CD1c-positive myeloid dendritic cell (primary cell): ENCODE measurements at regions not wholly inside any gene's neighbourhood (a gene's known extent, or its start where the extent isn't known, plus 50 kb on each side); places are given as distances from the start of the nearest gene placed in this dataset.
"Not testable (repeated sequence)": the region's sequence is repeated elsewhere in the genome, so short reads cannot be mapped to it uniquely, and the experiment has no call there.

Experiments
- DNase-seq: peaks from one replicate; pipeline ENCODE4 v3.0.0-alpha.2; 2016; ENCODE audit errors: extremely low spot score

DNA sequence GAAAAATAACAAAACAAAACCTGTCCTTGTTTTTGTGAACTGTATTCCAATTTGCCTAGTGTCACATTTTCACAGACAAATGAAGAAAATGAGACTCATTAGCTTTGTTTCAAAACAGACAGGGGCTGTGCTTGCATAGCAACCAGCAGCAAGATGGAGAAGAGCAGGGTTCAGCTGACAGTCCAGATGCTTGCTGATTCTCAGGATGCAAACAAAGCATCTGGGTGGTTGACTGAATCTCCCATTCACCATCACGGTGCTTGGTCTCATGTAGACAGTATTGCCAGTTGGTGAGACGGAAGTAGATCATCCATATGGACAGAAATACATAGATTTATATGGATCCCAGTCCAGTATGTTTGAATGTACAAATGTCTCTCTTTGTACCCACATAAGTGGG, 326.8 kb downstream of the CCDC85A start:
- no peak for DNase-seq

DNA sequence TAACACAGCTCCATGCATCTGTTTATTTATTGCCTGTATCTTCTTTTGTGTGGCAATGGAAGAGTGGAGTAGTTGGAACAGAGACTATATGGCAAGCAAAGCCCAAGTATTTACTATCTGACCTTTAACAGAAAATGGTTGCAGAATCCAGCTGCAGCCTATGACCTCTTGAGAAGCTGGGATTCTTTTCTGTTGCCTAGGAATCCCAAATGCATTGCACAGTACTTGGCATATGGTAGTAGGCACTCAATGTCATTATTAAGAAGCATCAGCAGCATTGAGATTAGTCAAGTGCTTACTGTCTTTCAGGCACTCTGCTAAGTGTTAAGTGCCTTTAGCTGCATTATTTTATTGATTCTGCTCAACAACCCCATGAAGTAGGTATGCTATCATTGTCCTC, 331.6 kb downstream of the CCDC85A start:
- no peak for DNase-seq

DNA sequence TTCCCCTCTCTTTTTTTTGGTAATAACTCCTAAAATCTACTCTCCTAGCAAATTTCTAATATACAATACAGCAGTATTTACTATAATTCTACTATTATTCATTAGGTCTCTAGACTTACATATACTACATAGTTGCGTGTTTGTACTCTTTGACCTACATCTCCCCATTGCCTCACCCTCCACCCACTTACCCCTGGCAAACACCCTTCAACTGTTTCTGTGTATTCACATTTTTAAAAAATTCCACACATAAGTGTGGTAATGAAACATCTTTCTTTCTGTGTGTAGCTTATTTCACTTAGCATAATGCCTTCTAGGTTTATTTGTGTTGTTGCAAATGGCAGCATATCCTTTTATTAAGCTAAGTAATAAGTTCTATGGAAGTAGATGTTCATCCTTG, 336.0 kb downstream of the CCDC85A start:
- no peak for DNase-seq

DNA sequence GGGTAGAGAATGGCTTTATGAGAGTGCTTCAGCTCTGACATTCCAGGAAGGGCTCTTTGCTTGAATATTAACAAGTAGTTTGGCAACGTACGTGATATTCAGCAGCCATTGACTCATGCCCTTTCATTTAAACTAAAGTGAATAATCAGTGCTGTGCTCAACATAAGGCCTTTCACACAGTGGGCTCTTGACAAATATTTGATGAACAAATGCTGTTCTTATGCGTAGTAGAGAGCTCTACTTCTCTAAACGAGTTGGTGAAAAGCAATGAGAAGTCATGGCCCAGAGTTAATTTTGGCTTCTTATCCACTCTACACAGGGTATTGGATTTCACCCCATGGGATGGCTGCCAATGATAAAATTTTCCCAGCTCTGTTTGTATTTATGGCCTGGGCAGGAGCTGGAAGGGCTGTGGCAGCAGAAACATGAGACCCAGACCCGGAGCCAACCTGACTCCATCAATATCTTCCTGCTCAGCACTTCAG, 338.9 kb downstream of the CCDC85A start:
- DNase-seq = no peak

DNA sequence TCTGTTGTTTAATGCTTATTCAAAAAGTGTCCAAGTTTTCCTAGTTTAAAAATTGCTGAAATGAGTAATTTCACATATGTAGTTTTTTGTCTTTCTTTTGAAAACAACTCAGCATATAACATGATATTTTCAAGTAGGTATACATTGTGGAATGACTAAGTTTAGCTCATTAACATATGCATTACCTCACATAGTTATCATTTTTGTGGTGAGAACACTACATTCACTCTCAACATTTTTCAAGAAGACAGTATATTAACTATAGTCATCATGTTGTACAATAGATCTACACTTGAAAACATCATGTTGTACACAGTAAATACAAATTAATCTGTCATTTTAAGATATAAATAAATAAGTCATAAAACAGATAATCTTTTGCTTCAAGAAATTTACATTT, 340.0 kb downstream of the CCDC85A start:
- DNase-seq = no peak

DNA sequence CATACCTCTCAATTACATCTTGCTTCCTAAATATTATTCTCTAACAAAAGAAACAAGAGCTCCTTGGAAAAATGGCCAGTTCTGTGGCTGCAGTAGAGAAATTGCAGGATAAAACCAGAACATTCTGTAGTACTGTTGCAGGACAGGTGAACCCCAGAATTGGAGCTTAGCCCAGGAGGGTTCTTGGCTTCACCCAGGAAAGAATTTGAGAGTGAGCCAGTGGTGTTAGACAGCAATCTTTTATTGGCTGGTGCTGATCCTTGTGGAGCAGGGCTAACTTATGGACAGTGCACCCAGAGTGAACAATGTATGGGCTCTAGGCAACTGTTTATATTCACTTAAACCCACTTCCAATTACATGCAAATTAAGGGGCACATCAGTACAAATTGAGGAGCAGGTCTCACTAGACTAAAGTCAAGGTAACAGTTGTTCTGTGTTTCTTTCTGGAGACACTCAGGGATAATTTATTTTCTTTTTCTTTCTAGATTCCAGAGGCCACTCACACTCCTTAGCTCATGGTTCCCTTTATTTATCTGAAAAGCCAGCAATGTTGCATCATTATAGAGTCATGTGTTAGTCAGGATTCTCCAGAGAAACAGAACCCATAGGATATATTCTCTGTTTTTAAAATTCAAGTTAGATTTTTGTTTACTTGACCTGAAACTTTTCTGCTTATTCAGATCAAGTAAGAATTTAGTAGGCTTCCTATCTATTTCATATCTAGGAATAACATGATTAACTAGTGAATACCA, 348.1 kb downstream of the CCDC85A start:
- no peak for DNase-seq

DNA sequence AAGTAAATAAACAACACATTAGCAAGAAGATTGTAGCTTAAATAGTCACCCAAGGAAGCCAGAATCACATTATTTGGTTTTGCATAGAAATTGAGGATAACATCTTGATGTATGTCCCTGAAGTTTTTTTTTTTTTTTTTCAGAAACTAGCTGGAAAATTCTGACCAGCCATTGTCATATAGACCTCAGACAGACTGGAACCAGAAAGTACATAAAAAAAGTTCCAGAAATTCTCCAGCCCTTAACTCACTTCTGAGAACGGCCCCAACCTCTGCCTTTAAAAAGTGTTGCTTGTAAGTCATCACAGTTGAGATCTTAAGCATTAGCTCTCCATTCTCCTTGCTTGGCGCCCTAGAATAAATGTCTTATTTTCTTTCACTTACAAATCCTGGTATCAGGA, 350.5 kb downstream of the CCDC85A start:
- no peak for DNase-seq

DNA sequence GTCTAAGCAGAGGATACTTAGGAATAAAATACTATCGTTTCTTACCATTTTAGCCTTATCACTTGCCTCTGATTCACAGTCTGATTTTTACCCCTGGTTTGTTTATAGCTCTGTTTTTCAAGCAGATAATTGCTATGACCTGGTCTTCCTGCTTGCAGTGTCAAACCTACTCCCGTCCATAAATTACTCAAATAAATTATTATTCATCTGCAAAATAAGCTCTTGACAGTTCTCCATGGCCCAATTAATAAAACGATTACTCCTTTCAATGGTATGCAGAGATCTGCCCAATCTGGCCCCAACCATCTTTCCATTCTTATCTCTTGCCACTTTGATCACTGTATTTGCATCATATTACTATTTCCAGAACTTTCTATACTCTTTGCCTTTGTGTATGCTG, 354.0 kb downstream of the CCDC85A start:
- no peak for DNase-seq

DNA sequence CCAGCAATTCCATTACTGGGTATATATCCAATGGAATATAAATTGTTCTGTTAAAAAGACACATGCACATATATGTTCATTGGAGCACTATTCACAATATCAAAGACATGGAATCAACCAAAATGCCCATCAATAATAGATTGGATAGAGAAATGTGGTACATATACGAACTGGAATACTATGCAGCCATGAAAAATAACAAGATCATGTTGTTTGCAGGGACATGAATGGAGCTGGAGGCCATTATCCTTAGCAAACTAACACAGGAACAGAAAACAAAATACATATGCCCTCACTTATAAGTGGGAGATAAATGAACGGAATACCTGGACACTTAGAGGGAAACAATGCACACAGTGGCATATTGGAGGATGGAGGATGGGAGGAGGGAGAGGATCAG, 355.8 kb downstream of the CCDC85A start:
- no peak for DNase-seq

DNA sequence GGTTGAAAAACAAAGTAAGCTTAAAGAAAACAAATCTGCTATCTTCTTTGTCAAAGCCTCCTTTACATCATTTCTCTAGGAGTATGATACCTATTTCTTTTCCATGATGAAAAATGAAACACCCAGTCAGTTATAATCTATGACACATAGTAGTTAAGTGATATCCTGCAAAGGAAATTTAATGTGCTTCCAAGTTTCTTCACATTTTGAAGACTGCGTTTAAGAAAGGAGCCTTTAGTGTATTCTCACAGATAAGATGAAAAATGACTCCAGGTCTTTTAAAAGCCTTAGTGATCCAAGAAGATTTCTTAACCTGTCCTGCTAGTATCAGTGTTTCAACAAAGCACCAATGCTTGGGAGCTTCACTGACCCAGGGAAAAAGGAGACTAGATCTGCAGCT, 356.7 kb downstream of the CCDC85A start:
- no peak for DNase-seq

DNA sequence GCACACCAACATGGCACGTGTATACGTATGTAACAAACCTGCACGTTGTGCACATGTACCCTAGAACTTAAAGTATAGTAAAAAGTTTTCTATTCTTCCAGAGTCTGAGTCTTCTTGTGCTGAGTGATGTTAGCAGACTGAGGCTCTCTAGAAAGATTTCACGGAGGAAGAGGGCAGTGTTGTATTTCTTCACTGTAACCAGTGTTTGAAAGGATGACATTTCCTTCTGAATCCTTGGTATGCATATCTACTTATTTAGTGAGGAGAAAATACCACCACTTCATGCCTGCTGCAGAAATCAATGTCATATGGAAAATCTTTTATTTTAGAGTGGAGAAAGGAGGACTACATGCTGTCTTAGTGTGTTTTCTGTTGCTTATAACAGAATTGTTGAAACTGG, 357.1 kb downstream of the CCDC85A start:
- DNase-seq = no peak

DNA sequence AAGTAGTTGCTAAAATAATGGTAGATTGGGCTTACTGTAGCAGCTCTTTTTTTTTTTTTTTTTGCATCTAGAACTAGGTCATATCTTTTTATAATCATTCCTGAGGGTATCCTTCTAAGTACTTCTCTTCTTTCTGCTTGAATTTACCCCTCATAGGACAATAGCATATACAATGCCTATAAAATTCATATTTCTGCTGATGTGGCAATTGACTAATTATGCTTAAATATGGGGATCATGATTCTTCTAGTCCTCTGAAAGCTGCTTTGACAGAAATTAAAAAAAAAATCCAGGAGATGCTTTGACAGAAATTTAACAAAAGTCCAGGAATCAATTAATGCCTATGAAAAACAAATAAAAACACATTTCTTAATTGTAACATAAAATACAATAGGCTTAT, 358.4 kb downstream of the CCDC85A start:
- no peak for DNase-seq

DNA sequence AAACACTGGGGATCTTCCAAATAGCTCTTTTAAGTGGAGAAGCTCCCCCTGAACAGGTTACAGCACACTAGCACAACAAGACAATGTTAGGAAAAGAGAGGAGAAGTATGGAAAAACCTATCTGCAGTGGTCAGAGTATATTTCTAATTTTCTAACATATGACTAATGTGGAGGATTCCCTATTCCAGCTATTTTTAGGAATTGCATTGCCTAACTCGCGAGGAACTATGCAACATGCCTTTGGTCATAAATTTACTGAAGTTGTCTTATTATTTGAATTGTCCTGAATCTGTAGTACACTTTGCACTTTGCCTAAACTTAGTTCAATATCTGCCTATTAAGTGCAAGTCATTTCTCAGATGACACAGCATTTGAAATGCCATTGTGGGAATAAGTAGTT, 381.4 kb downstream of the CCDC85A start:
- DNase-seq = no peak

DNA sequence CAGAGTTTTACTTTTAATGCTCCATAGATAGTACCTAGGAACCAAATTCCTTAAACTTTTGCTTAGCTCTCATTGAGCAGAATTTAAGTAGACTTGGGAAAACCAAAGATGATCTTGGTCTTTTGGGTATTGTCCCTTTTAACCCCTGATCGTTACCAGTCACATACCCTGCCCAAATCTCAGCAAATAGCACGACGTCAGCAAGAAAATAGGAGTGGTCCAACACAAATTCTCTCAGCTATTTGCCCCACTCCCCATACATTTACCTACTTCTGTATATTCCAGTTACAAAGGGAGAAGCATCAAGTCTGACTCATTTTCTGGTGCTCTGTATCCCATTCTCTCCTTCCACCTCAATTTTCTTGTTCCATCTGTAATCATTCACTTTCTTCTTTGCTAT, 387.3 kb downstream of the CCDC85A start:
- DNase-seq = no peak

DNA sequence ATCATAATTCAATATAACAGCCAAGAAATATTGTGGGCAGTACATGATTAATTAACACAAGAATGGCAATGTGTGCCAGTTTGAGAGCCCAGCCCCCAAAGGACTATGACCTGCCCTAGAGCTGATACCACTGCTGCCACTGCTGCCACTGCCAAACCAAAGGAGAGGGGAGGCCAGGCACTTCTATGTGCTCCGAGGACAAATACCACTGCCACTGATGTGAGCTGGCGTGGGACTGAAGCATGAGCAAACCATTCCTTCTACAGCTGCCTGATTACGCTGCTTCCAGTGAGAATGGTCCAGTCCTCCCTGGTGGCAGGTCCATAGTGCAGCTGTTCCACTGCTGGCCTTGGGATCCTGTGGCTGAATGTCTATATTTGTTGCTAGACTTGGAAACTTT, 392.2 kb downstream of the CCDC85A start:
- no peak for DNase-seq

DNA sequence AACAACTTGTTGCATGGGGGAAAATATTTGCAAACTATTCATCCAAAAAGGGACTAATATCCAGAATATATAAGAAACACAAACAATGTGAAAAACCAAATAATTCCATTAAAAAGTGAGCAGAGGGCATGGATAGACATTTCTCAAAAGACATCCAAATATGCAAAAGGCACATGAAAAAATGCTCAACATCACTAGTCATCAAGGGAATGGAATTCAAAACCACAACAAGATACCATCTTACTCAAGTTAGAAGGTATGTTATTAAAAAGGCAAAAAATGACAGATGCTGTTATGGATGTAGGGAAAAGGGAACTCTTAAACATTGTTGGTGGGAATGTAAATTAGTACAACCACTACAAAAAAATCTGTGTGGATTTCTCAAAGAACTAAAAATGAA, 396.5 kb downstream of the CCDC85A start:
- DNase-seq = no peak

DNA sequence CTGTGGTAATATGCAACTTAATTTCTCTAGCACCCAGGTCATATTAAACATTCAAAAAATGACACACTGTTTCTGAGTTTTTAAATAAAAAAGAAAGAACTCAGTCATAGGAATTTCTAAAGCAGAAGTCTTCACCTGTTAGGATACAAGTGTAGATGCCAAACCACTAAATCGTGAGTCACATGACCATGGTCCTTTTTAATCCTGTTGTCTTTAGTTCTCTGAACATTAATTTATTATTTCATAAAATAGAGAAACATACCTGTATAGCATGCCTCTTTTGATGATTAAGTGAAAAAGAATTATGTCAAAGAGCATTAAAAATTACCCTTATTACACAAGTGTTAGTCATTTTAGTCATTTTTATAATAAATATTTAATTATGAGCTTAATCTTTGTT, 398.8 kb downstream of the CCDC85A start:
- no peak for DNase-seq

DNA sequence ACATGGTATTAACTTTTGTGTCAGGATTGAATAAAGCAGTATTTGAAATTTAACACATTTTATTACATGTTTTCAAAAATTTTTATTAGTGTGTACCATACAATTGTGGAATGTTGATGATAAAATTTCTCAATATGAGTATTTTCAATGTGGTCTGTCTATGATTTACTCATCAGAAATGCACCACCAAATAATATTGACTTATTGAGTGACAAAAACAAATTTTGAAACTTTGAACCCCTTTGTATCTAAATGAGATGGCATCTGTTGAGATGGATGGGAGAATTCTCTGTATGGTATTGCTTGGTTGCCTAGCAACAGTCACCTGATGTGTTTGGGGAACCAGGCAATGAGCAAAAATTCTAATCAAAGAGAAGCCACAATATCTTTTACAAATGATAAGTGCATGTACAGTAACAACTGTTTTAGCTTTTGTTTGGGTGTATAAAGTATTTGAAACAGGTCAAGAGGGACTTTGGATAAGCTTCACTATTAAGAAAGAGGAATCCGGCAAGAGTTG, 400.1 kb downstream of the CCDC85A start:
- no peak for DNase-seq

DNA sequence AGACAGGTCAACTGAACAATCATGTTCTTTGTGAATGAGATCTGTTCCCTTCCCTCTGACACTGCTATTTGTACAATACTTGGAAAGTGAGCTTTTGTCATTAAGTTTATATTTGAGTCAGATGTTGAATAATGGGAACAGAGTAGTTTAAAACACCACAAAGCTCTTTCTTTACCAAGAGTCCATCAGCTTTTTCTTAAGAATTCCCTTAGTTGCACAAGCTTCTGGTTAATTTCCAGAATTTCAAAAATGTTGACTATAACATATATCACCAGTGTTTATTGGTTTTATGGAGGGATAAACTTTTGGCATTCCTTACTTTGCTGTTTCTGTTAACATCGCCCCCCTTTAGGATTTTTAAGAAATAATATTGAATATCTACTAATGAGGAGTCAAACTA, 403.7 kb downstream of the CCDC85A start:
- no peak for DNase-seq

DNA sequence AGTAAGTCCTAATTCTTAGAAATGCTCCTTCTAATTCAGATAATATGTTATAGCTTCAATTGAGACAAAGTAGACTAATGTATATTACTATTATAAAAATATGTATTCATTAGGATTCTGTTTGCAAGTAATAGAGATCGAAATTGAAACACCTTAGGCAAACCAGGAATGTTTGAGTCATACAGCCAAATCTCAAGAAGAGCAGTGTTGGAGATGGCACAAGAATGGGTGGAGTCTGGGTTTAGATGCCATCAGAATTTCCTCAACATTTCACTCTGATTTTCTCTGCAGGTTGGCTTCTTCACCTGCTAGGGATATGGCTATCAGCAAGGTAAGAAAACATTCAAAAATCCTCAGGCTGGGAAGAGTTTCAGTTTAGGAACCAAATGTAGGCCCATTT, 405.4 kb downstream of the CCDC85A start:
- DNase-seq = no peak

DNA sequence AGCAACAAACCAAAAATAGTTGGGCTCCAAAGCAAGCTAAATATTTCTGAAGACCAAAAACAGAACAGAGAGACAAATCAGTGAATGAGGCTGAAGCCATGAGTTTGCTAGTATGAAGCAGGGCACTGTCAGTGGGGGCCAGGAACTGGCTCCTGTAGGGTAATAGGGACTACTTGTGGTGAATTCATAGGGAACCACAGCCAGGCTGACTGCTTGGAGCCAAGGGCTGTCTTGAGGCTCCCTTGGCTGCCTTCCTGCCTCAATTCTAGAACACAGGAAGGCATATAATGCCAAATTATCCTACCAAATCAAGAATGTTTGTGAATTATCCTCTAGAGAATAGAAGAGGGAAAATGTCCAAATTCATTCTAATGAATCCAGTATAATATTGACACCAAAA, 406.0 kb downstream of the CCDC85A start:
- no peak for DNase-seq

DNA sequence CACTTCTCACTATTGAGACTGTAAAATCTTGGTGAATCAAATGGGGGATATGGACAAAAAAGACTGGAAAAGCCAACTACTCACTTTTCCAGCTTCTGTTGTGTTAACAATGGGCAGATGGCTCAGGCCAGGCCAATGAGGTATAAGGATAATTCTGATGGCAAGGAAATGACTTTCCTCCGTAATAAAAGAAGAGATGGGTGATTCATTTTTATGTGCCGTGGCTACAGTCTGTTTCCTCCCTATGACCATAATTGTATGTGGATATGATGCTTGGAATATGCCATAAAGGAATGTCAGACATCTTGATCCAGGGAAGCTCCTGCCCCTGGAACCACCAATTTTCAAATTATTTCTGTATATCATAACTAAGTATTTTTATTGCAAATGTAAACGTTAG, 406.8 kb downstream of the CCDC85A start:
- DNase-seq = no peak

DNA sequence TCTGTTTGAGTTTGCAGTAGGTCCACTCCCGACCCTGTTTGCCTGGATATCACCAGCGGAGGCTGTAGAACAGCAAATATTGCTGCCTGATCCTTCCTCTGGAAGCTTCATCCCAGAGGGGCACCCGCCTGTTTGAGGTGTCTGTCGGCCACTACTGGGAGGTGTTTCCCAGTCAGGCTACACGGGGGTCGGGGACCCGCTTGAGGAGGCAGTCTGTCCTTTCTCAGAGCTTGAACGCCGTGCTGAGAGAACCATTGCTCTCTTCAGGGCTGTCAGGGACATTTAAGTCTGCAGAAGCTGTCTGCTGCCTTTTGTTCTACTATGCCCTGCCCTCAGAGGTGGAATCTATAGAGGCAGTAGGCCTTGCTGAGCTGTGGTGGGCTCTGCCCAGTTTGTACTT, 422.3 kb downstream of the CCDC85A start:
- not testable (repeated sequence) for DNase-seq

DNA sequence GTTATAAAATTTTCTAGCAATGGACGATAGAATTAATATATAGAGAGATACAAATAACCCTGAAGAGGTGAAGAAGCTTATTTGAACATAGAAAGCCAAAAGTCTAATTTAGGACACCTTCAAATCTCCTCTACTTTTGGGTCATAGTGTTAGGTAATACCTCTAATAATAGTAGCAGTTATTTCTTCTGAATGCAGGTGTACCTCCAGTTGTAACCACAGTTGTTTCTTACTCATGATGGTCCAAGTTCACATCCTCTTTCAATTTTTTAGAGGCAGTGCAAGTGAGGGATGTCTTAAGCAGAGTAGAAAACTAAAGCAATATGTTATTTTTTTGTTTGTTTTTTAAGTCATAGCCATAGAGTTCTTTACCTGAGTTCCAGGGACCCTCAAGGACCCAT, 429.5 kb downstream of the CCDC85A start:
- DNase-seq = no peak
